ENCODE measurements at regions not wholly inside any gene's neighbourhood (a gene's known extent, or its start where the extent isn't known, plus 50 kb on each side); places are given as distances from the start of the nearest gene placed in this dataset.

- TF ChIP-seq REST (IDR thresholded peaks at IDR 0.05; ENCODE audit: insufficient read depth in 1 of 2, low read depth in 2 of 2, low read length in 1 of 2) = no peak
- TF ChIP-seq, protein P1, sequence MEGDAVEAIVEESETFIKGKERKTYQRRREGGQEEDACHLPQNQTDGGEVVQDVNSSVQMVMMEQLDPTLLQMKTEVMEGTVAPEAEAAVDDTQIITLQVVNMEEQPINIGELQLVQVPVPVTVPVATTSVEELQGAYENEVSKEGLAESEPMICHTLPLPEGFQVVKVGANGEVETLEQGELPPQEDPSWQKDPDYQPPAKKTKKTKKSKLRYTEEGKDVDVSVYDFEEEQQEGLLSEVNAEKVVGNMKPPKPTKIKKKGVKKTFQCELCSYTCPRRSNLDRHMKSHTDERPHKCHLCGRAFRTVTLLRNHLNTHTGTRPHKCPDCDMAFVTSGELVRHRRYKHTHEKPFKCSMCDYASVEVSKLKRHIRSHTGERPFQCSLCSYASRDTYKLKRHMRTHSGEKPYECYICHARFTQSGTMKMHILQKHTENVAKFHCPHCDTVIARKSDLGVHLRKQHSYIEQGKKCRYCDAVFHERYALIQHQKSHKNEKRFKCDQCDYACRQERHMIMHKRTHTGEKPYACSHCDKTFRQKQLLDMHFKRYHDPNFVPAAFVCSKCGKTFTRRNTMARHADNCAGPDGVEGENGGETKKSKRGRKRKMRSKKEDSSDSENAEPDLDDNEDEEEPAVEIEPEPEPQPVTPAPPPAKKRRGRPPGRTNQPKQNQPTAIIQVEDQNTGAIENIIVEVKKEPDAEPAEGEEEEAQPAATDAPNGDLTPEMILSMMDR (IDR thresholded peaks at IDR 0.05) = no peak
- no peak for TF ChIP-seq SIN3A (IDR thresholded peaks at IDR 0.05; ENCODE audit: borderline replicate concordance, insufficient read depth, low read depth, low read length)
These were observed 817.4 kb upstream of the ACVR2A start for GRCh38 chr2:147027436-147027835.
